ENCODE measurements at regions not wholly inside any gene's neighbourhood (a gene's known extent, or its start where the extent isn't known, plus 50 kb on each side); places are given as distances from the start of the nearest gene placed in this dataset.
"Not testable (repeated sequence)": the region's sequence is repeated elsewhere in the genome, so short reads cannot be mapped to it uniquely, and the experiment has no call there.

- DNase-seq (ENCODE audit: low read depth, low spot score), result no peak
Observed at GRCh38 chr6:71199736-71200135, 88.9 kb upstream of the OGFRL1 start.

GRCh38 chr6:71203206-71203605, 85.4 kb upstream of the OGFRL1 start:
- DNase-seq (ENCODE audit: low read depth, low spot score), result no peak

- no peak for DNase-seq (ENCODE audit: low read depth, low spot score)
Observed at GRCh38 chr6:71204741-71205140, 83.9 kb upstream of the OGFRL1 start.

- no peak for DNase-seq (ENCODE audit: low read depth, low spot score)
Observed at GRCh38 chr6:71205336-71205956, 83.2 kb upstream of the OGFRL1 start.

GRCh38 chr6:71206089-71206488, 82.5 kb upstream of the OGFRL1 start:
- DNase-seq (ENCODE audit: low read depth, low spot score), result no peak

- DNase-seq (ENCODE audit: low read depth, low spot score), result no peak
Observed at GRCh38 chr6:71209206-71209605, 79.4 kb upstream of the OGFRL1 start.

- no peak for DNase-seq (ENCODE audit: low read depth, low spot score)
Observed at GRCh38 chr6:71209626-71210025, 79.0 kb upstream of the OGFRL1 start.

- DNase-seq (ENCODE audit: low read depth, low spot score), result no peak
Observed at GRCh38 chr6:71211799-71212198, 76.8 kb upstream of the OGFRL1 start.

- DNase-seq (ENCODE audit: low read depth, low spot score), result no peak
Observed at GRCh38 chr6:71220466-71220865, 68.1 kb upstream of the OGFRL1 start.

- DNase-seq (ENCODE audit: low read depth, low spot score), result no peak
Observed at GRCh38 chr6:71222671-71223070, 65.9 kb upstream of the OGFRL1 start.

GRCh38 chr6:71224011-71224410, 64.6 kb upstream of the OGFRL1 start:
- DNase-seq (ENCODE audit: low read depth, low spot score), result no peak

- DNase-seq (ENCODE audit: low read depth, low spot score), result no peak
Observed at GRCh38 chr6:71226151-71226550, 62.5 kb upstream of the OGFRL1 start.

- DNase-seq (ENCODE audit: low read depth, low spot score), result no peak
Observed at GRCh38 chr6:71228461-71229041, 60.1 kb upstream of the OGFRL1 start.

GRCh38 chr6:71229477-71229876, 59.1 kb upstream of the OGFRL1 start:
- no peak for DNase-seq (ENCODE audit: low read depth, low spot score)

GRCh38 chr6:71232890-71233289, 55.7 kb upstream of the OGFRL1 start:
- DNase-seq (ENCODE audit: low read depth, low spot score), result not testable (repeated sequence)

GRCh38 chr6:71236926-71237434, 51.6 kb upstream of the OGFRL1 start:
- no peak for DNase-seq (ENCODE audit: low read depth, low spot score)

GRCh38 chr6:71238351-71238750, 50.3 kb upstream of the OGFRL1 start:
- no peak for DNase-seq (ENCODE audit: low read depth, low spot score)
